RWPE2 (cell line): ENCODE measurements at regions not wholly inside any gene's neighbourhood (a gene's known extent, or its start where the extent isn't known, plus 50 kb on each side); places are given as distances from the start of the nearest gene placed in this dataset.

Experiments used
- ATAC-seq: fragments of 200-7000 bp; cut with Tn5 transposase; 3 replicates; pipeline ENCODE4 v1.9.1; 2021; ENCODE audit warnings: low read depth
- DNase-seq: peaks from one replicate; pipeline ENCODE4 v3.0.0-alpha.2; 2020; ENCODE audit warnings: low spot score
- H3K27ac ChIP-seq: fragments of 450-650 bp; 2 replicates; pipeline ENCODE4 v1.5.1; 2017; ENCODE audit warnings: mild to moderate bottlenecking; ENCODE audit not compliant: poor library complexity, severe bottlenecking
- H3K27me3 ChIP-seq: fragments of 250-450 bp; sonication (Bioruptor Pico); 2 replicates; pipeline ENCODE4 v1.5.1; 2021; ENCODE audit warnings: mild to moderate bottlenecking, moderate library complexity; ENCODE audit not compliant: insufficient read depth, poor library complexity, severe bottlenecking
- H3K36me3 ChIP-seq: fragments of 250-450 bp; sonication (Bioruptor Pico); 2 replicates; pipeline ENCODE4 v1.5.1; 2020; ENCODE audit warnings: low read depth, mild to moderate bottlenecking, moderate library complexity
- H3K4me1 ChIP-seq: fragments of 250-450 bp; sonication (Bioruptor Pico); 2 replicates; pipeline ENCODE4 v1.5.1; 2021; ENCODE audit warnings: mild to moderate bottlenecking, moderate library complexity; ENCODE audit not compliant: insufficient read depth, poor library complexity, severe bottlenecking
- H3K4me3 ChIP-seq: fragments of 250-450 bp; sonication (Bioruptor Pico); 2 replicates; pipeline ENCODE4 v1.5.1; 2021; ENCODE audit warnings: mild to moderate bottlenecking, moderate library complexity; ENCODE audit not compliant: severe bottlenecking
- H3K9me3 ChIP-seq: fragments of 250-450 bp; sonication (Bioruptor Pico); 2 replicates; pipeline ENCODE4 v1.5.1; 2021; ENCODE audit warnings: mild to moderate bottlenecking, moderate library complexity; ENCODE audit not compliant: severe bottlenecking
- TF ChIP-seq, protein P1 (sequence below): fragments of 450-650 bp; IDR thresholded peaks from one replicate; pipeline ENCODE4 v1.5.1; 2017; ENCODE audit warnings: mild to moderate bottlenecking, moderate library complexity; ENCODE audit not compliant: poor library complexity, severe bottlenecking

- H3K27ac ChIP-seq = no peak overlapping the region
- DNase-seq = no peak
- ATAC-seq = no peak
- H3K36me3 ChIP-seq = no peaks in the 10 kb centered on the region
- H3K4me1 ChIP-seq = no peaks in the 10 kb centered on the region
- no peaks in the 10 kb centered on the region for H3K27me3 ChIP-seq
- H3K9me3 ChIP-seq = no peaks in the 10 kb centered on the region
- TF ChIP-seq, protein P1, sequence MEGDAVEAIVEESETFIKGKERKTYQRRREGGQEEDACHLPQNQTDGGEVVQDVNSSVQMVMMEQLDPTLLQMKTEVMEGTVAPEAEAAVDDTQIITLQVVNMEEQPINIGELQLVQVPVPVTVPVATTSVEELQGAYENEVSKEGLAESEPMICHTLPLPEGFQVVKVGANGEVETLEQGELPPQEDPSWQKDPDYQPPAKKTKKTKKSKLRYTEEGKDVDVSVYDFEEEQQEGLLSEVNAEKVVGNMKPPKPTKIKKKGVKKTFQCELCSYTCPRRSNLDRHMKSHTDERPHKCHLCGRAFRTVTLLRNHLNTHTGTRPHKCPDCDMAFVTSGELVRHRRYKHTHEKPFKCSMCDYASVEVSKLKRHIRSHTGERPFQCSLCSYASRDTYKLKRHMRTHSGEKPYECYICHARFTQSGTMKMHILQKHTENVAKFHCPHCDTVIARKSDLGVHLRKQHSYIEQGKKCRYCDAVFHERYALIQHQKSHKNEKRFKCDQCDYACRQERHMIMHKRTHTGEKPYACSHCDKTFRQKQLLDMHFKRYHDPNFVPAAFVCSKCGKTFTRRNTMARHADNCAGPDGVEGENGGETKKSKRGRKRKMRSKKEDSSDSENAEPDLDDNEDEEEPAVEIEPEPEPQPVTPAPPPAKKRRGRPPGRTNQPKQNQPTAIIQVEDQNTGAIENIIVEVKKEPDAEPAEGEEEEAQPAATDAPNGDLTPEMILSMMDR = no peak
- H3K4me3 ChIP-seq = no peak overlapping the region
Observed at GRCh38 chr1:69295265-69295664, 272.5 kb upstream of the LRRC7 start.

DNA sequence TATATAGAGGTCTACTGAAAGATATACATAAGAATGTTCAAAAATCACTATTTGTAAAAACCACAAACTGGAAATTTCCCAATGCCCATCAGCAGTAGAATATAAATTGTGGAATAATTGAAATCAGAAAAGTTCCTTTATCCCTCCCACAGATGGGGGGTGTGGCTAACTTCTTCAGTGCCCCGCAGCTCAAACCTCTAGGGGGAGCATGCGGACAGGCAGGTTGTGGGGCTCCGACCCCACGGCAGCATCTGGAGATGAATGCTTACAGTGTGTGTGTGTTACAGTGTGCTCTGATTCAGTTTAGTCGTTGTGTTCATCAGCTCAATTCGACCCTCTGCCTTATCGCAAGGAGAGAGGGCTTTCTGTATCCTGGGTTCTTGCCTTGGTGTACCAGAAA is 262.1 kb upstream of the LRRC7 start:
- H3K4me3 ChIP-seq = no peak overlapping the region
- no peak for ATAC-seq
- no peak overlapping the region for H3K27ac ChIP-seq
- H3K36me3 ChIP-seq = no peaks in the 10 kb centered on the region
- no peaks in the 10 kb centered on the region for H3K4me1 ChIP-seq
- DNase-seq = no peak
- TF ChIP-seq, protein P1 = peak; percentile 17
- H3K27me3 ChIP-seq = peaks cover 4% of the 10 kb centered on the region
- H3K9me3 ChIP-seq = no peaks in the 10 kb centered on the region

DNA sequence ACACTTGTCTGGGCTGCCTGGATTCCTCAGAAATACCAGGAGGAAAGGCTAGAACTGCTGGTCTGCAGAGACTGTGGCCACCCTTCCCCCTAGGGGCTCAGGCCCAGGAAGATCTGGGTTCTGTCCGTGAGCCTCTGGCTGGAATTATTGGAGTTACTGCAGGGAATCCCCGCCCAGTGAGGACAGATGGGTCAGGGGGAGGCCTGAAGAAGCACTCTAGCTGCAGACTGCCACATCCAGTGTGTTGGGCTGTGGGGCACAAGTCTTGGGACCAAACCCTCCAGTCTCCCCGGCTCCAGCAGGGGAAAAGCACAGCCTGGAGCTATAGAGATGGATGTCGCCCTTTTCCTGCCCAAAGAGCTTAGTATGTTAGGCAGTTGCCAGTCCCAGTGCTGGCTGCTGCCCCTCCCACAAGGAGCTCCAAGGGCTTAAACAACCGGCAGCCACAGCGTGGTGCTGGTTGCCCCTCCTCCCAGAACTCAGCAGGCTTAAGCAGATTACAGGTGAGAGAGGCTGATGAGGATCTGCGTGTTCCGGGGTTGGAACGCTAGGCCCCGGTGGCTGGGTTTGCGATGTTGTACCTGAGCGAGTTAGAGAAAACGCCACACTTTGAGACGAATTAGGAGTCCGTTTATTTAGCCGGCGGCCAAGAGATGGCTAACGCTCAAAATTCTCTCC is 255.5 kb upstream of the LRRC7 start:
- DNase-seq (no peak), ATAC-seq (no peak)
- H3K36me3 ChIP-seq = no peaks in the 10 kb centered on the region
- TF ChIP-seq, protein P1 = no peak
- H3K9me3 ChIP-seq = no peaks in the 10 kb centered on the region
- H3K27ac ChIP-seq = no peak overlapping the region
- no peak overlapping the region for H3K4me3 ChIP-seq
- no peaks in the 10 kb centered on the region for H3K27me3 ChIP-seq
- H3K4me1 ChIP-seq = no peaks in the 10 kb centered on the region

DNA sequence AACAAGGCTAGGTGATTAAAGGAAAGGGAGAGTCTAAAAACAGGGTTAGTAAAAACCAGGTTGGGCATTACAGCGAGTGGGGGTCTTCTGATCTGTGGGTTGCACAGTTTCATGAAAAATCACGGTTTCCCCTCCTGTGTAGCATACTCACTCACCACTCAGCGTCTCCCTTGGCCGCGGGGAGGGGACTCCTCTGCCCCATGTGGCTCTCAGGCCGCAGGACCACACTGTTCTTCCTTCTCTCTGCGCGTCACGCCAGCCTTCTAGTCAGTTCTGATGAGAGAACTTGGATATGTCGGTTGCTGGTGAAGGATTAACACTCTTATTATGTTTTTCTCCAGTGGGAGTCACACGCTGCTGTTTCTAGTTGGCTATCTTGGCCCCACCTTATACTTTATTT is 254.6 kb upstream of the LRRC7 start:
- Histone ChIP-seq H3K27ac (no peak overlapping the region), H3K9me3 (no peaks in the 10 kb centered on the region), H3K27me3 (no peaks in the 10 kb centered on the region), H3K4me3 (no peak overlapping the region), H3K4me1 (no peaks in the 10 kb centered on the region), H3K36me3 (no peaks in the 10 kb centered on the region)
- ATAC-seq = no peak
- TF ChIP-seq, protein P1 = no peak
- DNase-seq = no peak

GRCh38 chr1:69315416-69315815 is 252.3 kb upstream of the LRRC7 start:
- Histone ChIP-seq H3K27ac (no peak overlapping the region), H3K4me1 (no peaks in the 10 kb centered on the region), H3K4me3 (no peak overlapping the region), H3K27me3 (no peaks in the 10 kb centered on the region), H3K9me3 (no peaks in the 10 kb centered on the region), H3K36me3 (no peaks in the 10 kb centered on the region)
- DNase-seq (no peak), ATAC-seq (no peak)
- TF ChIP-seq, protein P1 = no peak
